CD4-positive, alpha-beta T cell (primary cell): ENCODE measurements at regions not wholly inside any gene's neighbourhood (a gene's known extent, or its start where the extent isn't known, plus 50 kb on each side); places are given as distances from the start of the nearest gene placed in this dataset.

Experiments
- ATAC-seq: fragments of 200-7000 bp; cut with Tn5 transposase; one replicate; pipeline ENCODE4 v1.10.0; 2022; ENCODE audit warnings: mild to moderate bottlenecking; ENCODE audit not compliant: poor library complexity
- CTCF ChIA-PET: fragments of 350-600 bp; sonication (Branson Sonifier 250); formaldehyde crosslinking; loops from one replicate; lab custom pipeline; 2021; ENCODE audit warnings: antibody characterized with exemption, inconsistent platforms; lab: Charles Lee
- POLR2A ChIA-PET: fragments of 350-600 bp; sonication (Branson Sonifier 250); formaldehyde crosslinking; loops from one replicate; lab custom pipeline; 2021; ENCODE audit warnings: antibody characterized with exemption, inconsistent platforms; lab: Charles Lee
- DNase-seq, 14 experiments: peaks; one replicate each; pipeline ENCODE4 v3.0.0-alpha.2; 2013 to 2020; ENCODE audit warnings: mixed read lengths in 2 of 14
- H3K27ac ChIP-seq, 2 donors: one replicate each; pipeline versions ENCODE4 v1.5.1 to v1.7.0; 2013; ENCODE audit warnings: low read length in 2 of 2, low read depth in 1 of 2, mild to moderate bottlenecking in 1 of 2
- H3K27me3 ChIP-seq, 2 experiments: 1 replicate in 1 of 2; 2 replicates in 1 of 2; pipeline versions ENCODE4 v1.6.1 to v1.7.0; 2013; ENCODE audit warnings: low read length in 2 of 2, control low read depth in 1 of 2, mild to moderate bottlenecking in 1 of 2, moderate library complexity in 1 of 2; ENCODE audit not compliant: insufficient read depth in 2 of 2, control insufficient read depth in 1 of 2
- H3K36me3 ChIP-seq: one replicate; pipeline ENCODE4 v1.6.1; 2013; ENCODE audit warnings: low read length, control low read depth; ENCODE audit not compliant: insufficient read depth
- H3K4me1 ChIP-seq: one replicate; pipeline ENCODE4 v1.6.1; 2013; ENCODE audit warnings: low read length, control low read depth; ENCODE audit not compliant: insufficient read depth
- H3K4me3 ChIP-seq: one replicate; pipeline ENCODE4 v1.5.1; 2013; ENCODE audit warnings: mild to moderate bottlenecking, low read length, moderate library complexity
- H3K9me3 ChIP-seq, 2 experiments: 1 replicate in 1 of 2; 2 replicates in 1 of 2; pipeline versions ENCODE4 v1.6.1 to v1.7.0; 2013; ENCODE audit warnings: low read length in 2 of 2, mild to moderate bottlenecking in 2 of 2, control low read depth in 1 of 2, moderate library complexity in 1 of 2; ENCODE audit not compliant: control insufficient read depth in 1 of 2, insufficient read depth in 1 of 2
- H3K27ac Mint-ChIP-seq: one replicate; pipeline ENCODE4 v1.8.0; 2020; ENCODE audit warnings: mixed read lengths
- H3K27me3 Mint-ChIP-seq: one replicate; pipeline ENCODE4 v1.8.0; 2021; ENCODE audit warnings: mixed read lengths
- H3K36me3 Mint-ChIP-seq: one replicate; pipeline ENCODE4 v1.8.0; 2021; ENCODE audit warnings: low read depth, mixed read lengths
- H3K4me1 Mint-ChIP-seq: one replicate; pipeline ENCODE4 v1.8.0; 2021; ENCODE audit warnings: low read depth, mixed read lengths
- H3K4me3 Mint-ChIP-seq: one replicate; pipeline ENCODE4 v1.8.0; 2020; ENCODE audit warnings: mild to moderate bottlenecking, mixed read lengths
- H3K9me3 Mint-ChIP-seq: one replicate; pipeline ENCODE4 v1.8.0; 2020; ENCODE audit warnings: mixed read lengths
- intact Hi-C, 2 experiments: fragments of 100-400 bp; cut with DNase I in 1 of 2; cut with micrococcal nuclease in 1 of 2; formaldehyde crosslinking; loops; one replicate each; pipeline versions ENCODE4 v1.15.1 to v1.9.0; 2023 to 2025; cut with DNase I, micrococcal nuclease
- TF ChIP-seq, protein P1 (sequence below): fragments of 200-600 bp; IDR thresholded peaks from one replicate; pipeline ENCODE4 v1.8.0; 2022; ENCODE audit warnings: antibody characterized with exemption, mild to moderate bottlenecking

- Mint-ChIP-seq H3K9me3 (peaks cover 11% of the 10 kb centered on the region), H3K4me1 (no peaks in the 10 kb centered on the region), H3K27ac (no peak overlapping the region), H3K4me3 (no peak overlapping the region), H3K27me3 (no peaks in the 10 kb centered on the region), H3K36me3 (no peaks in the 10 kb centered on the region)
- Histone ChIP-seq H3K4me3 (no peak overlapping the region), H3K36me3 (no peaks in the 10 kb centered on the region), H3K27ac (no peak overlapping the region), H3K4me1 (no peaks in the 10 kb centered on the region), H3K9me3 (peaks cover 0 to 6% of the 10 kb centered on the region in 2 experiments), H3K27me3 (no peaks in the 10 kb centered on the region)
- intact Hi-C loops: no loop called here
- ChIA-PET POLR2A (no interaction called here), CTCF (no interaction called here)
- no peak for DNase-seq
- no peak for ATAC-seq
- TF ChIP-seq, protein P1, sequence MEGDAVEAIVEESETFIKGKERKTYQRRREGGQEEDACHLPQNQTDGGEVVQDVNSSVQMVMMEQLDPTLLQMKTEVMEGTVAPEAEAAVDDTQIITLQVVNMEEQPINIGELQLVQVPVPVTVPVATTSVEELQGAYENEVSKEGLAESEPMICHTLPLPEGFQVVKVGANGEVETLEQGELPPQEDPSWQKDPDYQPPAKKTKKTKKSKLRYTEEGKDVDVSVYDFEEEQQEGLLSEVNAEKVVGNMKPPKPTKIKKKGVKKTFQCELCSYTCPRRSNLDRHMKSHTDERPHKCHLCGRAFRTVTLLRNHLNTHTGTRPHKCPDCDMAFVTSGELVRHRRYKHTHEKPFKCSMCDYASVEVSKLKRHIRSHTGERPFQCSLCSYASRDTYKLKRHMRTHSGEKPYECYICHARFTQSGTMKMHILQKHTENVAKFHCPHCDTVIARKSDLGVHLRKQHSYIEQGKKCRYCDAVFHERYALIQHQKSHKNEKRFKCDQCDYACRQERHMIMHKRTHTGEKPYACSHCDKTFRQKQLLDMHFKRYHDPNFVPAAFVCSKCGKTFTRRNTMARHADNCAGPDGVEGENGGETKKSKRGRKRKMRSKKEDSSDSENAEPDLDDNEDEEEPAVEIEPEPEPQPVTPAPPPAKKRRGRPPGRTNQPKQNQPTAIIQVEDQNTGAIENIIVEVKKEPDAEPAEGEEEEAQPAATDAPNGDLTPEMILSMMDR: no peak
Observed at GRCh38 chr17:71798701-71799100, 322.1 kb upstream of the SOX9 start.

- Histone ChIP-seq H3K36me3 (no peaks in the 10 kb centered on the region), H3K4me1 (no peaks in the 10 kb centered on the region), H3K9me3 (peaks cover 0 to 6% of the 10 kb centered on the region in 2 experiments), H3K27ac (no peak overlapping the region), H3K27me3 (no peaks in the 10 kb centered on the region), H3K4me3 (no peak overlapping the region)
- H3K27me3 Mint-ChIP-seq: no peaks in the 10 kb centered on the region
- ATAC-seq (no peak), DNase-seq (no peak)
- intact Hi-C loops: no loop called here
- no peak overlapping the region for H3K4me3 Mint-ChIP-seq
- peaks cover 6% of the 10 kb centered on the region for H3K9me3 Mint-ChIP-seq
- H3K4me1 Mint-ChIP-seq: no peaks in the 10 kb centered on the region
- H3K36me3 Mint-ChIP-seq: no peaks in the 10 kb centered on the region
- no peak overlapping the region for H3K27ac Mint-ChIP-seq
- TF ChIP-seq, protein P1: no peak
- ChIA-PET POLR2A (no interaction called here), CTCF (no interaction called here)
Observed at GRCh38 chr17:71799657-71800056, 321.2 kb upstream of the SOX9 start.

DNA sequence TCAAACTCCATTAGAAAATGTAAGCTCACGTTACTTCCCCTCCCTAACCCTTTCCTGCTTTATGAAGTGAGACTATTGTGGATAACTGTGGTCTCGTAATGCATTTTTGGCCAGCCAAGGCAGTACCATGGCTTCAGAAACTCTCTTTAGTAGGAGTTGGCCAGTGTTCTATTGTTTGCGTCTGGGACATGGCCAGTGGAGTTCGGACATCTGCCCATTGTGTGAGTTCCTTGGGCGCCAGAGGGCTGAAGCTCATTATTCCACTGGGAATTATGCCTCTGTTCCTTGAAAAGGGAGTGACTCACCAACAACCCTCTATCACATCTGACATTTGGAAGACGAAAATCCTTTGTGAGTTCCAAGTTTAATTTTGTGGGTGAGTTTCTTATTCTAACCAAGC lies 319.5 kb upstream of the SOX9 start:
- Mint-ChIP-seq H3K4me3 (no peak overlapping the region), H3K4me1 (no peaks in the 10 kb centered on the region), H3K27ac (no peak overlapping the region), H3K27me3 (no peaks in the 10 kb centered on the region), H3K36me3 (no peaks in the 10 kb centered on the region), H3K9me3 (peaks cover 5% of the 10 kb centered on the region)
- TF ChIP-seq, protein P1: no peak
- no peaks in the 10 kb centered on the region for H3K4me1 ChIP-seq
- H3K27ac ChIP-seq: no peak overlapping the region
- intact Hi-C loops: no loop called here
- ATAC-seq (no peak), DNase-seq (no peak)
- no peaks in the 10 kb centered on the region for H3K27me3 ChIP-seq
- no peak overlapping the region for H3K4me3 ChIP-seq
- ChIA-PET CTCF (no interaction called here), POLR2A (no interaction called here)
- H3K36me3 ChIP-seq: no peaks in the 10 kb centered on the region
- peaks cover 0 to 6% of the 10 kb centered on the region in 2 experiments for H3K9me3 ChIP-seq
